T-helper 22 cell (primary cell): ENCODE measurements at regions not wholly inside any gene's neighbourhood (a gene's known extent, or its start where the extent isn't known, plus 50 kb on each side); places are given as distances from the start of the nearest gene placed in this dataset.
"Not testable (repeated sequence)": the region's sequence is repeated elsewhere in the genome, so short reads cannot be mapped to it uniquely, and the experiment has no call there.

Experiments used
- DNase-seq: peaks from one replicate; pipeline ENCODE4 v3.0.0-alpha.2; 2020; ENCODE audit warnings: low read depth

DNA sequence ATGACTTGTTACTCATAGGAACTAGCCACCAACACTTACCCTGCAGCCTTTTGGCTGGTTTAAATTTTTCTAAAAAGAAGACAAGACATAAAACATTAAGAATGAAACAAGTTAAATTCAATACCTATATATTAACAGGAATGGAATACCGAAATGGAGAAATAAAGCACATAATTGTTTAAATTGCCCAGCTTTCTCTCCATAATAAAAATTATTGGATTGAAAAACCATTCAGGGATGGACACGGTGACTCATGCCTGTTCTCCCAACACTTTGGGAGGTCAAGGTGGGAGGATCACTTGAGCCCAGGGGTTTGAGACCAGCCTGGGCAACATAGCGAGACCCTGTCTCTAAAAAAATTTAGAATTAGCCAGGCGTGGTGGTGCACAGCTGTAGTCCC is 179.4 kb upstream of the MKLN1 start:
- no peak for DNase-seq

DNA sequence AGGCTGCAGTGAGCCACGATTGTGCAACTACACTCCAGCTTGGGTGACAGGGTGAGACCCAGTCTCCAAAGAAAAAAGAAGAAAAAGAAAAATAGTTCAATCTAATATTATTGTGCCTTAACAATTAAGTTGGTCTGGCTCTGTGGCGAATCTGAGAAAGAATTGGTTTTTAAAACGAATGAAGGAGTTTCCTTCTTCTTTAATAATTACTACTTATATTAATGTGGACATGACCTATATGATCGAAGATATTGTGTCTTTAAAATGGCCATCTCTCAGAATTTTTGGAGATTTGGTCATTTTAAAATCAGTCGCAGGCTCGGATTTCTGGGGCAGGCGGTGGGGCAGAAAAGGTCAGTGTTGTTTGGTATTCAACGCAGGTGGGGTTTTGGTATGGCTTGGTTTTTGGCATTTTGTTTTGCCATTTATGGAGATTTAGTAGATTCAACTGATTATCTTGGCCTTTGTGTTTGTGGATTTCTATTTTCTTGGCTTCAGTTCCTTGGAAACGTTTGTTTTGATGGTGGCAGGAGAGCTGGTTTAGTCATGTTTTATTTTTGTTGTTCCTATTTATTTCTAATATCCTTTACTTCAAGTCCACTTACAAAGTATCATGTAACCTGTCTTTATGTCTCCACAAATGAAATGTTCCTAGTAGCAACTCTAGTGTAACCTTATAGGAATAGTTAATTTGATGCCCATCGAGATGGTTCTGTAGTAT is 178.8 kb upstream of the MKLN1 start:
- DNase-seq = no peak

DNA sequence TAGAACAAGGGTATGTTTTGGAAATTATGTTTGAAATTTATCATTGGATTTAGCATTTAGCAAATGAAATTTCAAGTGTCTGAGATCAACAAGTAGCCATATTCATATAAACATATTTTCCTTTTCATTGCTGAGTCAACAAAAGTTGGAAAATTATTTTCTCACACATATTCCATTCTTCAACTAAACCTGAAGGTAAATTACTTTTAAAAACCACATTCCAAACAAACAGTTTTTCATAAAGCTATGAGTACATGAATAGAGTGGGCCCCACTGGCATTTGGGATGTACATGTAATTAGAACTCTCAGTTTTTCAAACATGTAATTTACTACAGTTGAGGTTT is 178.3 kb upstream of the MKLN1 start:
- no peak for DNase-seq

DNA sequence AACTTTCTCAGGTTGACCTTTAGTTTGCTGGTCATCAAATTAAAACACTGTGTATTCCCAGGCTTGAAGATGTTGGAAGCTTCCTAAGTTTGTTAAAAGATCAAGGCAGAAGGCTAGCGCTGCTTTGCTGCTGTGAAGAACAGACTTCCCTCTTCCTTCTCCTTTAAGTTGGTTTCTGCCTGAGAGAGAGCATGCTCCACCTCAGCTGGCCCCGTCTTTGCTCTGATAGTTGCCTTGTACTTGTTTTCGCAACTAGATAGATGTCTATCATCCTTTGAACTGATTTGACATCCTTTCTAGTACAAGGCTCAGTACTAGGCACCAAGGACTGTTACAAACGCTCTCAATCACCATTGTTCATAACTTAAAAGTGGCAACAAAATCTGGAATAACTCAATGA is 177.8 kb upstream of the MKLN1 start:
- no peak for DNase-seq

DNA sequence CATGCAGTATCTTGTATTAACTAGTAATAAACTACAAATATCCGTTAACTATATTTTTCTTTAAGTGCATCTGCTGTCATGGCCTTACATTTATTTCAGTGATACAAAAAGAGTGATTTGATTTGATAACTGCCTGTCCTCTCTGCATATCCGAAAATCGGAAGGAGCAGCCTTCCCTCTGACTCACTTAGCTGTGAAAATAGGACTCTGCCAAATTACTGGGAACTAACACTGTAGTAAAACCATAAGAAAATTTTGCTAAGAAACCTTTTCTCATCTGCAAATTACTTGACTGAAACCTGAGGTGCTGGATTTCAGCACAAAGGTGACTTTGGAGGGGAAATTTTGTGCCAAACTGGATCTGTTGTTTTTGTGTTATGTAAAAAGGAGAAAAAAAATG is 176.6 kb upstream of the MKLN1 start:
- DNase-seq = no peak

DNA sequence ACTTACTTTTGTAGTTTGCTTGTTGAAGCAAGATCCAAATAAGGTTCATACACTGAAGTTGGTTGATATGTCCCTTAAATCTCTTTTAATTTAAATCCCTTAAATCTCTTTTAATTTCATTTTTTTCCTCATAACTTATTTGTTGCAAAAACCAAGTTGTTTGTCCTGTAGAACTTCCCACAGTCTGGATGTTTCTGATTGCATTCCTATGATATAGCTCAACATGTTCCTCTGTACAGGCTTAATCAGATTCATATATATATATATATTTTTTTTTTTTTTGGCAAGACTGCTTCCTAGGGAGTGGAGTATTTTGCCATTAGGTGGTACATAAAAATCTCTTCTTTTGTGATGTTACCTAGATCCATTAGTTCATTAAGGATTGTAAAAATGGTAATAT is 174.9 kb upstream of the MKLN1 start:
- DNase-seq = no peak

DNA sequence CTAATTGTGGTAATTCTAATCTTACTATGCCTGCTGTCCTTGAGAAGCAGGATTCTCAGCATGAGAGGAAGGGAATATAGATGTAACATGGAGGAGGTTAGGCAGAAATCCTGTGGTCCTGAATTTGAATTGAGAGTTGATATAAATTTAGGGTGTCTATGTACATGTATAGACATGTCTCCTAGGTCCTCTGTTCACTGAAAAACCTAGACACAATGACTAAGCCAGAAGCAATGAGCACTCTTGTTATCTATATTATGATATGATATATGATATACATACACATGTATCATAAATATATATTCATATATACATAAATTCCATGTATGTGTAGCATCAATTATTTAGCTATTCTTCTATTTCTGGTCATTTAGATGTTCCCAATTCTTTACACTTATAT is 173.3 kb upstream of the MKLN1 start:
- no peak for DNase-seq

DNA sequence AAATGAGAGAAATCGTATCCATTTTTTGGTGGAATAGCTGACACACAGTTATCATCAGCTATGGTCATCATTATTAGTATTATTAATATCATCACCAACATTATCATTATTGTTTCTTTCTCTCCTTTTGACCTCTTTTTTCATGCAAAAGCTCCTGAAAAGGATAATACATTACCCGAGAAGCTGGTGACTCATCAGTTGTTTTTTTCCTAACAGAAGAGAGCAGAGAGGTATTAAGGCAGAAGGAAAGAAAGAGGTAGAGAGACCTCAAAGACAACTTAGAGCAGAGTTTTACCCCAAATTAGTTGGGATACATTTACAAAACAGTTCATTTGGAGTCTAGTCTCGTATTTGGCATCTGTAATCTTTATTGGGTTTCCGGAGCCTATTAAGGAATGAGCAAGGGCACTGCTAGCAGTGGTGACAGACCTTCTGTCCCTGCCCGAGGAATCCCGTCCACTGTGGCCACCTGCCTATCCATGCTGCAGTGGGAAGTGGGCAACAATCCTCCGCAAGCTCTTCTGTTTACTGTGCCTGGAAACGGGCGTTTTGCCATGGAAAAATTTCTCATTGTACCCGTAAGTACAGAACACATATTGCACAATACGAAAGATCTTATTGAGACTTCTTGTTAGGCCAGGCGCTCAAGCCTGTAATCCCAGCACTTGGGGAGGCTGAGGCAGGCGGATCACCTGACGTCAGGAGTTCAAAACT is 170.0 kb upstream of the MKLN1 start:
- DNase-seq = no peak

DNA sequence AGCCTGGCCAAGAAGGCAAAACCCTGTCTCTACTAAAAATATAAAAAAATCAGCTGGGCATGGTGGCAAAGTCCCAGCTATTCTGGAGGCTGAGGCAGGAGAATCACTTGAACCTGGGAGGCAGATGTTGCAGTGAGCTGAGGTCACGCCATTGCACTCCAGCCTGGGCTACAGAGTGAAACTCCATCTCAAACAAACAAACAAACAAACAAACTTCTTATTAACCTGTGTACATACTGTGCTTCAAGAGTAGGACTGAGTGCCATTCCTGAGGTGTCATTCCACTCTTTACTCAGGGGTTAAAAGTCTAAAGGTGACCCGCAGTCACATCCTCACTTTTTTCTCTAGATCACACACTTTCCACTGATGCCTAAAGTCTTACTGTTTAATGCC is 169.4 kb upstream of the MKLN1 start:
- DNase-seq = not testable (repeated sequence)

DNA sequence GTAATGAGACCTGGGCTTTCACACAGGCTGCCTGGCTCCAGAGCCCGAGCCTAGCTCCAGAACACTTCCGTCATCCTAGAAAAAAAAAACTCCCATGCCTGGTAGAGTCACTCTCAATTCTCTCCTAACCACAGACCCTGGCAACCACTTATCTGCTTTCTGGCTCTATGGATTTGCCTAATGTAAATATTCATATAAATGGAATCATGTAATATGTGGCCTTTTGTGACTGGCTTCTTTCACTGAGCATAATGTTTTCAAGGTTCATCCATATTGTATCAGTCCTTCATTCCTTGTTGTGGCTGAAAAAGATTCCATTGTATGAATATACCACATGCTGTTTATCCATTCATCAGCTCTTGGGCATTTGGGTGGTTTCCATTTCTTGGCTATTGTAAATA is 167.7 kb upstream of the MKLN1 start:
- DNase-seq = no peak

DNA sequence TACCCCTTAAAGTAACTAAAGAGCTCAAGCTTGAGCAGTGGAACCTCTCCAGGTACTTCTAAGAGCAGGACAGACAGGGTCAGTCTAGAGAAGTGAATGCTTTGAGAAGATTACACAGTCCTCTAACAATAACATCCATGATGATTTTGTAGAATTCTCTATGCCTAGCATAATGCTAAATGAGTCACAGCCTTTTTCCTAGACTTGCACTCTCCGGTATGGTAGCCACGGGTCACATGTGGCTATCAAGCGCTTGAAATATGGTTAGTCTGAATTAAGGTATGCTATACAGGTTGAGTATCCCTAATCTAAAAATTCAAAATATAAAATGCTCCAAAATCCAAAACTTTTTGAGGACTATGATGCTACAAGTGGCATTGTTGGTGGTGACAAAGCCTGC is 166.6 kb upstream of the MKLN1 start:
- DNase-seq = no peak

DNA sequence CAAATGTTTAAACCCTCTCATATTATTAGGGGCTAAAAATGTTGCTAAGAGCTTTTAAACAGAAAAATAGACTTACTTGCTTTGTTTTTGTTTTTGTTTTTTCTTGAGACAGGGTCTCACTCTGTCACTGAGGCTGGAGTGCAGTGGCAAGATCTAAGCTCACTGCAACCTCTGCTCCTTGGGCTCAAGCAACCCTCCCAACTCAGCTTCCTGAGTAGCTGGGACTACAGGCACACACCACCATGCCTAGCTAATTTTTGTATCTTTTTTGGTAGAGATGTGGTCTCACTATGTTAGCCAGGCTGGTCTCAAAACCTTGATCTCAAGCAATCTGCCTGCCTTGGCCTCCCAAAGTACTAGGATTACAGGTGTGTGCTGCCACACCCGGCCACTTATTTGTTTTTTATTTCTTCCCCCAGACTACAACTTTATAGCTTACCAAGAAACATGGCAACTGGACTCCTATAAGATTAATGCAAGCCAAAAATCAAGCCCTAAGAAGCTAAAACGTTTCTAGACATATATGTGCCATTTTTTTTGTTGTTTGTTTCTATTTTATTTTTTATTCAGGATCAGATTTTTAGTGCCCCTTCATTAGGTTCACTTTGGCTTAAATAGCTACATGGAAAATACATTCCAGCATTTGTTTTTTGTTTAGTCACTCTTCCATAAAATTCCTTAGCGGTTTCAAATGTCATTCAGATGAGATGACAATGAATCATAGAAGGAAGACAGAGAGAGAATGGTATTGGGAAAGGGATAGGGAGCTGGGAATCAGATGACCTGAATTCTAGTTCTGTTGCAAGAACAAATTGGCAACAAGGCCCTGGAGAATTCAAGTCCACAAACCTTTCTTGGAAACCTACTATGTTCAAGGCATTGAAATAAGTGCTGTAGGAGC is 163.4 kb upstream of the MKLN1 start:
- DNase-seq = no peak

DNA sequence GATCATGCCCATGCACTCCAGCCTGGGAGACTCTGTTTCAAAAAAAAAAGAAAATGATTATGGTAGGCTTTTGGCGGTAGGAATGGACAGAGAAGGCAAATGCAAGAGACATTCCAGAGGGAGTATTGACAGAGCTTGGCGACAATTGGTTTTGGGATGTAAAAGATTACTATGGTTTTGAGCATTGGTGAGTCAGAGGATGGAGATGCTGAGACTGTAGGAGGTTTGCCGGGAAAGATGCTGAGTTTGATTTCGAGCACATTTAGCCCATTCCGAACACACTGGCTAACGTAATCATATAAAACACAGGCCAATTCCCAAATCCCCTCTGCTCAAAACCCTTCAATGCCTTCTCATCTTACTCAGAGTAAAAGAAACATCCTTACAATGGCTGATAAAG is 161.6 kb upstream of the MKLN1 start:
- DNase-seq = no peak

DNA sequence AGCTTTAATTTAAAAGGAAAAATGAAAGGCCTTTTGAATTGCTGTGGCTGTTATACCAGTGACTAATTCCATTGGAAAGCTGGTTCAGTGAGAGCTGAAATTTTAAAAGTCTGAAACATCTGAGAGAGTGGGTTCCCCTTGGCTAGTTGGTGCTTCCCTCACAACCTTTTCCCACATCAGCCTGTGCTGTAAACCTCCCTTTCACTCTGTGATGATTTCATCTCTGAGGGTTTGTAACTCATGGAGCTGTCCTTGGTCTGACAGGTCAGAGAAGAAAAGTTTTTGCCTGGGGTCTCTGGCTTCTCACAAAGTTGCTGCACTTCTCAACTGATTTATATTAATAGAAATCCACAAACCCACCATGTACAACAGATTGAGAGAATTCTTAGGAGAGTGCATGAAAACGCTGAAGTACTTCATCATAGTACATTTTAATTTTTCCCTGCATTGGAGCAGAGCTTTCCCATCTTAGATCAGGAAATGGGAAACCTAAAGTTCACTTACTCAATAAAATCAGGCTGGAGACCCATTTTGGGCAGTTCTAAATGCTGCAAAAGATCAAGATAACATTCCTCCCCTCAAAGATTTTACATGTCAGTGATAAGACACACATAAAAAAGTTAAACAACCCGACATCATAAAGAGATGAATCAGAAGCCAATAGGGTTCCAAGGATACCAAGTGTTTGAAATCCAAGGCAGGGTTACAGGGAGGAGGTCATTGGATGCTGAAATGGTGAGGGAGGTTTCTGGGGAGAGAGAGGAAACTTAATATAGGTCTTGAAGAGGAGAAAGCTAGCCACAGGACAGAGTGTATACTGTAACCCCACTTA is 157.0 kb upstream of the MKLN1 start:
- DNase-seq = no peak

DNA sequence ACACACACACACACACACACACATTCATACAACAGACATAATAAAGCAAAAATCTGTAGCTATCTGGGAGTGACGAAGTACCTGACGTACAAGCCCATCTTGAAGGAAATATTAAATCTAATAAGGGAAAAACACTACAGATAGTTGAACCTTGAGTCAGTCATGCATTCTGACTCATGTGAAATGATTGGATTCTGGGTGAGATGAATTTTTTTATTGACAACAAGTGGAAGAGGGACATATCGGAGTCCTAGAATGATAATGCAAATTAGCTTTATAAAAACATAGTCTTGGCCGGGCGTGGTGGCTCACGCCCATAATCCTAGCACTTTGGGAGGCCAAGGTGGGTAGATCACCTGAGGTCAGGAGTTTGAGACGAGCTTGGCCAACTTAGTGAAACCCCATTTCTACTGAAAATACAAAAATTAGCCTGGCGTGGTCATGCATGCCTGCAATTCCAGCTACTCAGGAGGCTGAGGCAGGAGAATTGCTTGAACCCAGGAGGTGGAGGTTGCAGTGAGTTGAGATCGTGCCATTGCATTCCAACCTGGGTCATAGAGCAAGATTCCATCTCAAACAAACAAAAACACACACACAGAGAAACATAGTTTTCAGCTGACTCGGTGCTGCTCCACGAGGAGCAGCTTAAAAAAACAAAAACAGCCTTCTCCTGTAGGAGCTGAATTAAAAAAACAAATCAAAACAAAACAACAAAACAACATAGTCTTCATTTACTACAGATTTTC is 154.4 kb upstream of the MKLN1 start:
- DNase-seq = no peak

DNA sequence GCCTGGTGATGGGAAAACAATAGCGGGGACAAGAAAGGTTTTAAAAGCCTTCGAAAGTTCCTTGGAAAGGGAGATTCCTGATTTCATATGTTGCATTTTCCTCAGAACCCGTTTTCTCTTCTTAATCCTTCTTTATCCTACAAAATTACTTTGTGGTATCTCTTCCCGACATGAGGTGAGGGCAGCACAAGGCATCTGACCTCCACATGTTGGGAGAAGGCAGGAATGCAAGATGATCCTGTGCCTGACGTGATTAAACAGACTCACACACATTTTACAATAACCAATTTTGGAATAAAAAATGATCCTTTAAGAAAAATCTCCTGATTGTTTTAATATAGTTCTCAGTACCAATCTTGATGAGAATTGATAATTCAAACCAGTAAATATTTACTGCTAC is 153.3 kb upstream of the MKLN1 start:
- no peak for DNase-seq

DNA sequence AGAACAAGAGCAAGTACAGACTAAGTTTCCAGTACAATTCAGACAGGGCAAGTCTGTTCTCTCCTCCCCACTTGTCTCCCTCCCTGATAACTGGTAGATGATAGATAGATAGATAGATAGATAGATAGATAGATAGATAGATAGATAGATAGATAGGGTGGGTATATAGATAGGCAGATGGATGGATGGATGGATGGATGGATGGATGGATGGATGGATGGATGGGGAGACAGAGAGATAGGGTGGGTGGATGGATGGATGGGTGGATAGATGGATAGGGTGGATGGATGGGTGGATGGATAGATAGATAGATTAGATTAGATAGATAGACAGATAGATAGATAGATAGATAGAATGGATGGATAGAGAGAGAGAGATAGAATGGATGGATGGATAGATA is 152.8 kb upstream of the MKLN1 start:
- DNase-seq = no peak

DNA sequence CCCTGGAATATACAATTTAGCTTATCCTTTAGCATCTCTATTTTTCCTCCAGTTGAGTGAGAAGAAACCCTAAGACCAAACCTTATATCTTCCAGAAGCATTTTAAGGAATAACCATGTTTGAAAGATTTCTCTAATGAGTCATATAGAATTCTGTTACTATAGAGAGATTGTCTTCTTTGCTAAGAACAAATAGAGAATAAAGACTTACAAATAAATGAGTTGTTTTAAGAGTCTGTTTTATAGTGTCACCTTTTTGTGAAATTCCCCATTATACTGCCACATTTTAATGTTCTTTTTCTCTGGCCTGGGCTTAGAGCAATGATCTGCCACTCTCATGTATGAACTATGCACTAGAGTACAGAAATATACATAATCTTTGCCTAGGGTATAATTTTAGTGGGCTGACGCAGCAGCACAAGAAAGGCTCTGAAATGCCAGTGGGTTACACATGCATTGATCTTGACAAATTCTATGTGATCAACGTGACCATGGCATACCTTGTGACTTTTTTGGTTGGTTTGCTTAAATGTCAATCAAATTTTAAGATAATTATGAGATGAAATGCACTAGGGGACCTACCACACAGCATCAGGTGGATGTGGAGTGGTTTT is 145.1 kb upstream of the MKLN1 start:
- no peak for DNase-seq

DNA sequence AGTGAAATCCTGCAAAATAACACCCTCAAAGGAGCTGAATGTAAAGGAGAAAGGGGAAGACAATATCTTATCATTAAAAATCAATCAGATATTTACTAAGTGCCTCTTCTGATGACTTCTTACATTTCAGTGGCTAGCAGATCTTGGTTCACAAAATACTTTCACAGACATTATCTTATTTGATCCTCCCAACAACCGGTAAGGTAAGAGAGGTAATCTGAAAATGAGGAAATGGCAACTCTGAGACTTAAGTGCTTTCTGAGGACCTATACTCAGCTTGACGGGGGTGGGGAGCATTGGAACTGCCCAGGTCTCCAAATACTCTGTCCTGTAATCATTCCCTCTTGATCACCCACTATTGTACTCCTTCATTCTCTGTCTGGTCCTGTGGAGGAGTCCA is 144.6 kb upstream of the MKLN1 start:
- no peak for DNase-seq

DNA sequence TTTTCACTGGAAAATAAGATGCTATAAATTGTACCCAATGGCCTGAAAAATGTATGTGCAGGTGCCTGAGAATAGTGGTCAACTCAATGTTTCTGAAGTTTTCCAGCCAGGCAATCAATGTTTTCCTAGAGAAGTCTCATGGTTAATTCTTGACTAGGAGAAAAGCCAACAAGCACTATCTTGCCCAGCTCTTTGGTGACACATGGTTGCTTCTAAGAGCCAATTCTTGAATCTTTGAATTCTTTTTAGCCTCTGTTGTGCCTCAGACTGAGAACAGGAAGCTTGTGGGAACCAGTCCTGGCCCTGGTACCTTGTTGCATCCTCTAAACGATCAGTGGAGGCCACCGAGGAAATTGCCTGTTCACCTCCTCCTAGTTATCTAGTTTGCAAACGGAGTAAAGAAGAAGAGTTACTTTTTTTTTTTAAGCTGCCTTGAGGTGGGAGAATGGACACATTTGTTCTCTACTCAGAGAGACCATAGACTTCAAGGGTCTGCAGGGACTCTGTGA is 144.0 kb upstream of the MKLN1 start:
- DNase-seq = peak; percentile 11

DNA sequence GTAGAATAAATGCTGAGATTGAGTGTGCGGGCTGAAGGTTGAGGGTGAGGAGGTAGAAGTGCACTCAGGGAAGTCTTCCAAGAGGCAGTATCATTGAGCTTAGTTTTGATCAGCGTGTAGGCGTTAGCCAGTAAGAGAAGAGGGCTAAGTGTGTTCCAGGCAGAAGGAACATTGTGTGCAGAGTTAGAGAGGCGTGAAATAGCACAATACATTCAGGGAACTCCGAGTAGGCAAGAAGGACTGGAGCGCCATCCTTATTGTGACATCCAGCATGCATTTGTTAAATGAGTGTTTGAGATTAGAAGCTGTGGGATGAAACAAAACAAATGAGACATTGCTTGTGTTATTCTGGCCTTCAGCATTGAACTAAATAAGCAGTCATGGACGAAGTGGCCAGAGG is 140.9 kb upstream of the MKLN1 start:
- no peak for DNase-seq
